ENCODE measurements at regions not wholly inside any gene's neighbourhood (a gene's known extent, or its start where the extent isn't known, plus 50 kb on each side); places are given as distances from the start of the nearest gene placed in this dataset.
"Not testable (repeated sequence)": the region's sequence is repeated elsewhere in the genome, so short reads cannot be mapped to it uniquely, and the experiment has no call there.

DNA sequence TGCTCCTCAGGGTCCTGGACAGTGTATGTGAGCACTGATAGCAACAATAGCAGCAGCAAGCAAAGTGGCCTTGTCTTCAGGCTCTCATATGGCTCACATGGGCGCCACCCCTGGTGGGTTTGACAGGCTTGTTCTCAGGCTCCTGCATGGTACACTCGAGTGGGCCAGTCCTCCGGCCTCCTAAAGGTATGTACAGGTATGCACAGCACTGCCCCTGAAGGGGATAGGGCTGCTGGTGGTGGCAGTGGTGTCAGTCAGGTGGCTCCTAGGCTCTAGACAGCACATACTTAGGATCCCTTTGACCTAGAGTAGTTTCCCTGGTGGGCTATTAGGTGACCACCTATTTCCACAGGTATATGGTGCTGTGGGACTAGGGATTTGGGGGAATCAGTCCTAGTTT is 79.8 kb downstream of the LGALS9B start:
- not testable (repeated sequence) for DNase-seq

DNA sequence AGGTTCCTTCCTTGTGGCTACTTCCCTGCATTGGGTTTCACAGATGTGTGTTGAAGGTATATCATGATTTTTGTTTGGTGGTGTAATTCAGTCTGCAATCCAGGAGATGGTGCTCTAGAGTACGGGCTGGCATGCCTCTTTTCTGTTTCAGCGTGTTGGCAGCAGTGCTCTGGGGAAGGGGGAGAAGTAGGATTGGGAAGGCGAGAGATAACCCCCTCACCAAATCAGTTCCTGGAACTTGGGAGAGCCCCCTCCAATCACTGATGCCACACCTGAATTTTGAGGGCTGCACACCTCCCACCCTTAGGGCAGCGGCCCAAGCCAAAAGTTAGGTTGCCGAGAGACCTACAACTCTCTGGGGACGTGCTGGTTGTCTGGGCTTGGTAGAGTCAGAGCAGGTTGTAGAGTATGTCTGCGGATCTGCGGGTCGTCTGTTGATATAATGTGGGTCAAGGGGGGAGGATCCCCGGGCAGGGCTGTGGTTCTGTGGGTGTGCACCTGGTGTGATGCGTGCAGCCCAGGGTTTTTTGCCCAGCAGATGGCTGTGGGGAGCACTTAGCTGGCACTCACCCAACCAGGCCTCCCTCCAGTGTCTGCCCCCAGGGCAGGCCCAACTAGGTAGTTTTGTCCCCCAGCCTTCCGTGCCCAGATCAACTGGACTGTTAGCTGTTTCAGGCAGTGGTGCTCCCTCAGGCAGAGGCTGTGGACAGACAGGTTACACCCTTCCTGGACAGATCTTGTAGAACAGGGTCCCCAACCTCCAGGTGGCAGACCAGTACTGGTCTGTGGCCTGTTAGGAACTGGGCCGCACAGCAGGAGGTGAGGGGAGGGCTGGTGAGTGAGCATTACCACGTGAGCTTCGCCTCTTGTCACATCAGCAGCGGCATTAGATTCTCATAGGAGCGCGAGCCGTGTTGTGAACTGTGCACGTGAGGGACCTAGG is 85.7 kb downstream of the LGALS9B start:
- peak; percentile 57 for DNase-seq

DNA sequence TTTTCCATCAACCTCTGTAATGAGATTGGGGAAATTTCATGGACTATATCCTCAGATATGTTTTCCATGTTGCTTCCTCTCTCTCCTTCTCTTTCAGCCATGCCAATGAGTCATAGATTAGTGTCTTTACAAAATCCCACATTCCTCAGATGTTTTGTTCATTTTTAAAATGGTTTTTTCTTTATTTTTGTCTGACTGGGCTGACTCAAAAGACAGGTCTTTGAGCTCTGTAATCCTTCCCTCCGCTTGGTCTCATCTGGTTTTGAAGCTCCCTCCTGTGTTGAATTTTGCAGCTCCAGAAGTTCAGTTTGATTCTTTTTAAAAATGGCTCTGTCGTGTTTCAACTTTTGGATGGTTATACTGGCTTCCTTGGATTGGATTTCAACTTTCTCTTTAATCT is 86.7 kb downstream of the LGALS9B start:
- not testable (repeated sequence) for DNase-seq

DNA sequence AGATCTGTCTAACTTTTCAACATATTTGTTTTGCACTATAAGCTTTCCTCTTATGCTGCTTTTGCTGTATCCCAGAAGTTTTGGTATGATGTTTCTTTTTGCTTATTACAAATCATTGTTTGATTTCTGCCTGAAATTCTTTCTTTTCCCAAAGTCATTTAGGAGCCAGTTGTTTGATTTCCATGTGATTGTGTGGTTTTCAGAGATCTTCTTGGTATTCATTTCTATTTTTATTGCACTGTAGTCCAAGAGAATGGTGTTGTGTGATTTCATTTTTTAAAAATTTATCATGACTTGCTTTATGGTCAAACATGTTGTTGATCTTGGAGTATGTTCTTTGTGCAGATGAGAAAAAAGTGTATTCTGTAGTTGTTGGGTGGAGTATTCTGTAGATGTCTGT is 88.1 kb downstream of the LGALS9B start:
- DNase-seq = not testable (repeated sequence)

DNA sequence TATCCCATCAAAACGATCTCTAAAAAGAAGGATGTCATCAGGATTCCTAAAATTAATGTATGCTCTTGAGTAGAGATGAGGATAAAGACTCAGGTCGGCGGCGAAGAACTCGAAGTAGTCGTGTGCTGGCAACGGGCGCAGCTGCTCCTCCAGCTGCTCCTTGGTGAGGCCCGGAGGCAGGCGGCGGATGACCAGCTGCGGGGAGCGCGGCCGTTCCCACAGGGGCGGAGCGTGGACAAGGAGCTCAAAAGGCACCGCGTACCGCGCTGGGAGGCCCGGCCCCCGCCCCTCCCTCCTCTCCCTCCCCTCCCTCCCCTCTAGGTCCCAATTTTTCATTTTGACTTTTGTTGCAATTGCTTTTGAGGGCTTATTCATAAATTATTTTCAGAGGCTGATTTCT is 90.7 kb downstream of the LGALS9B start:
- not testable (repeated sequence) for DNase-seq

DNA sequence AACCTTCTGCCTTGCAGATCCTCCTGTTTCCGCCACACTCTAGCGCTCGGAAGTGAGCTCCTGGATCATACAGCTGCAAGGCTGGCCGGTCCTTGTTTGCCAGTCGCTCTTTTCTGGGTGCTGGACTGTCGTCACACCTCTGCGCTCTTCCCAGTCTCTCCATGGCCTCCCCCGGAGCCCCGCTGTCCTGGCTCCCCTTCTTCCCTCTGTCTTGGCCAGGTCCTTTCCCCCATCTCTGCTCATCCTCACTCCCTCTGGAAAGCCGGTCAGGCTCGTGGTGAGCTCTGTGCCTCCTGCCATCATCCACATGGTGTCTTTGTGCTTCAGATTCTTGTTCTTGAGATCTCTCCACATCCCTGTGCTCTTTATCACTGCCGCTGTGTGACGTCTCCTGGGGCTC is 91.6 kb downstream of the LGALS9B start:
- not testable (repeated sequence) for DNase-seq
